ENCODE measurements at regions not wholly inside any gene's neighbourhood (a gene's known extent, or its start where the extent isn't known, plus 50 kb on each side); places are given as distances from the start of the nearest gene placed in this dataset.

DNA sequence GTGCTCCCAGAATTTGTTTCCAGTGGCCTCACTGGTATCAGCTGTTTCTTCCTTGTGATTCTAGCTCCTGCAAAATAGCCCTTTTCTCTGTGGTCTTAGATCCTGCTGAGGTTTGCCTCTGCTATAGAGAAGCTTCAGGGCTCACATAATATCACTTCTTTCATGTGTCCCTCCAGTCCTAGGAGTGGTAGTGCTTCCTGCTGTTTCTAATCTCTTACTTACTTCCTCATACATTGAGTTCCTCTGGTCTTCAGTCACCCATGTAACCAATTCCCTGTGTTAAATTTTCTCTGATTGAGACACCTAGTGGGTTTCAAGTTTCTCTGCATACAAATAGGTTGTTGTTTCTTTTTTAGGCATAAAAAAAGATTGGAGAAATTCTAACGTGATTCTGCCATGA, 1567.9 kb downstream of the ARAP2 start:
- no peaks in the 10 kb centered on the region for H3K9me3 ChIP-seq (ENCODE audit: control insufficient read depth, low read length)
- peaks cover 5% of the 10 kb centered on the region for H3K4me1 ChIP-seq (ENCODE audit: control insufficient read depth, insufficient read depth, low read length, poor library complexity, severe bottlenecking)
- no peak overlapping the region for H3K4me3 ChIP-seq (ENCODE audit: extremely low read depth, insufficient read depth, low read length, poor library complexity, severe bottlenecking)
- H3K36me3 ChIP-seq (ENCODE audit: control insufficient read depth, insufficient read depth, low read length), result no peaks in the 10 kb centered on the region
- H3K27ac ChIP-seq (ENCODE audit: low read depth, low read length, severe bottlenecking), result no peak overlapping the region
- no CpG with 5 or more reads among the region's 1 CpG for WGBS, 2 experiments (ENCODE audit: insufficient coverage in 2 of 2)

DNA sequence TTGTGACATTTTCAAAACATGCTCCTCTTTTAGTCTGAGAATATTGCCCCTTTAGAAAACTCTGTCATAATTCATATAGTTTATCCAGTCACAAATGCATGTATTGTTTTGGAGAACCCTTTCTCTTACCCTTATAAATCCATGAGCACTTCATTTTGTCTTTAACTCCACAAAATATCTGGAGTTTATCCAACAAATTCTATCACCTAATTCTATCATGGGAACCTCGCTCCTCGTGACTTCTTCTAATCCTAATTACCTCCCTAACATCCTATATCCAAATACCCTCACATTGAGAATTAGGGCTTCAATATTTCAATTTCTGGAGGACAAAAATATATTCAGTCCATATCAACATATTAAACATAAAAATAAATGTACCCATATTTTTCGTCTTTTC, 1565.9 kb downstream of the ARAP2 start:
- Histone ChIP-seq H3K27ac (ENCODE audit: low read depth, low read length, severe bottlenecking) (no peak overlapping the region), H3K9me3 (ENCODE audit: control insufficient read depth, low read length) (no peaks in the 10 kb centered on the region), H3K36me3 (ENCODE audit: control insufficient read depth, insufficient read depth, low read length) (no peaks in the 10 kb centered on the region), H3K4me1 (ENCODE audit: control insufficient read depth, insufficient read depth, low read length, poor library complexity, severe bottlenecking) (peaks cover 5% of the 10 kb centered on the region), H3K4me3 (ENCODE audit: extremely low read depth, insufficient read depth, low read length, poor library complexity, severe bottlenecking) (no peak overlapping the region)
- 100% methylated on average over 2 of the region's 3 CpGs for WGBS, 2 experiments (ENCODE audit: insufficient coverage in 2 of 2)

DNA sequence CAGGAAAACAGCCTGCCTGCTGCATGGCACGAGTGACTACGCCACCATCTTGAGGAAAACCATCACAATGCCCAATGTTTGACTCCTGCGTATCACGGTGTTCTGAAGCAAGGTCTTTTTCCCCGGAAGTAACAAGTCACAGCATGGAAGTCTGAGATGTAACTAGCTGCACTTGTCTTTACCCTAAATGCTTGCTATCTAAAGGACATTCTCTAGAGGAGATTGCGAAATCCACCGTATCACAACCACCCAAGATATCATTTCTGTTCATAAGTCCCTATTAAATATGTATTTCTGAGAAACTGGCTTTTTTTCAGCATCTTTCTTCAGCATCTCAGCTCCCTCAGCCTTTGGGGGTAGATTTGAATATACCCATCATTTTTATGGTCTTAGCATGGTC, 1565.1 kb downstream of the ARAP2 start:
- H3K4me3 ChIP-seq (ENCODE audit: extremely low read depth, insufficient read depth, low read length, poor library complexity, severe bottlenecking), result no peak overlapping the region
- WGBS, 2 experiments (ENCODE audit: insufficient coverage in 2 of 2), result 86 to 91% methylated on average over 4 to 5 of the region's 7 CpGs

DNA sequence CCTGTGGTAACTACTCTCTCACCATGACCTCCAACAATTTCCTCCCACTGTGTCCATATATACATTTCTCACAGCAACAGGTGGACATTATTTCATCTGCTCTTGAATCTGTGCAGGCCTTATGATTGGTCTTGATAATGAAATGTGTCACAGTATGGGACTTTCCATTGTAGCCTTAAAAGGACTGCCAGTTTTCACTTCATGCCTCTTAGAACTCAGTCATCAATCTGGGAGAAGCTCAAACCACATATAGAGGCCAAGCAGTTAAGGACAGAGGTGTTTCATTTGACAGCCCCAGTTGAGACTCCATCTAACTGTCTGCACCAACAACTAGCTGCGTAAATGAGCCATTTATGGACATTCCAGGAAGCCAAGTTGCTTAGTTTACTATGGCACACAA, 1534.8 kb downstream of the ARAP2 start:
- H3K4me1 ChIP-seq (ENCODE audit: control insufficient read depth, insufficient read depth, low read length, poor library complexity, severe bottlenecking), result no peaks in the 10 kb centered on the region
- H3K9me3 ChIP-seq (ENCODE audit: control insufficient read depth, low read length), result peaks cover 6% of the 10 kb centered on the region
- no peak overlapping the region for H3K4me3 ChIP-seq (ENCODE audit: extremely low read depth, insufficient read depth, low read length, poor library complexity, severe bottlenecking)
- no peak overlapping the region for H3K27ac ChIP-seq (ENCODE audit: low read depth, low read length, severe bottlenecking)
- H3K36me3 ChIP-seq (ENCODE audit: control insufficient read depth, insufficient read depth, low read length), result no peaks in the 10 kb centered on the region
- 100% methylated on average over 1 of the region's 1 CpG; no CpG with 5 or more reads in 1 of the 2 experiments for WGBS, 2 experiments (ENCODE audit: insufficient coverage in 2 of 2)

More for the DNA sequence above, 1565.1 kb downstream of the ARAP2 start:
- H3K9me3 ChIP-seq (ENCODE audit: control insufficient read depth, low read length), result no peaks in the 10 kb centered on the region
- H3K36me3 ChIP-seq (ENCODE audit: control insufficient read depth, insufficient read depth, low read length), result no peaks in the 10 kb centered on the region
- H3K27ac ChIP-seq (ENCODE audit: low read depth, low read length, severe bottlenecking), result no peak overlapping the region
- H3K4me1 ChIP-seq (ENCODE audit: control insufficient read depth, insufficient read depth, low read length, poor library complexity, severe bottlenecking), result peaks cover 5% of the 10 kb centered on the region

DNA sequence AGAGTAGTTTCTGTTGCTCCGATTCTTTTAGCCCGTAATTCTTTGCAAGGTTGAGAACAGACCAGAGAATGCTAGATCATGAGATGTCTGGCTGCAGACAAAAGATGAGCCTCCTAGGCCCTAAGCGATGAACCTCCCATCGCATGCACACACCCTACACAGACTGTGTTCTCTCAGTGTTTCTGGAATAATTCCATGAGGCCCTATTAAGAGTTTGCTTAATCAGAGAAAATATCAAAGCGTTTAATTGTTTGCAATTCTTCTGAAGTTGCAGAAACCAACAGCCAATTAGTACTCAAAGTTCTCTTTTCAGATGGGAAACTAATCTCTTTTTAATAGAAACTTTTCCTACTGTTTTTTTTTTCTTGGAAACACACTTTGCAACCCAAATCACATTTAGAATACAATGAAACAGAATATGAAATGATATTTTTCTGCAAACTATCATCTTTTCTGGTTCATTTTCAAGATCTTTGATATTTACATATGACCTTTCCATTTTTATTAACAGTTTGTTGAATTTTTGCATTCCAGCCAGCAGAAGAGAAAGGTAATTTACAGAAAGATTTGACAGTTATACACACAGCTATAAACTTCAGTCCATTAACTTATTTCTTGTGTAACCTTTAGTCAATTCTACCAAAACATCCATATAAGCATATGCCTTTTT, 1525.6 kb downstream of the ARAP2 start:
- Histone ChIP-seq H3K36me3 (ENCODE audit: control insufficient read depth, insufficient read depth, low read length) (no peaks in the 10 kb centered on the region), H3K4me1 (ENCODE audit: control insufficient read depth, insufficient read depth, low read length, poor library complexity, severe bottlenecking) (peaks cover 1% of the 10 kb centered on the region), H3K9me3 (ENCODE audit: control insufficient read depth, low read length) (no peaks in the 10 kb centered on the region), H3K27ac (ENCODE audit: low read depth, low read length, severe bottlenecking) (no peak overlapping the region), H3K4me3 (ENCODE audit: extremely low read depth, insufficient read depth, low read length, poor library complexity, severe bottlenecking) (no peak overlapping the region)
- WGBS, 2 experiments (ENCODE audit: insufficient coverage in 2 of 2), result 80% methylated on average over 1 of the region's 5 CpGs; no CpG with 5 or more reads in 1 of the 2 experiments

DNA sequence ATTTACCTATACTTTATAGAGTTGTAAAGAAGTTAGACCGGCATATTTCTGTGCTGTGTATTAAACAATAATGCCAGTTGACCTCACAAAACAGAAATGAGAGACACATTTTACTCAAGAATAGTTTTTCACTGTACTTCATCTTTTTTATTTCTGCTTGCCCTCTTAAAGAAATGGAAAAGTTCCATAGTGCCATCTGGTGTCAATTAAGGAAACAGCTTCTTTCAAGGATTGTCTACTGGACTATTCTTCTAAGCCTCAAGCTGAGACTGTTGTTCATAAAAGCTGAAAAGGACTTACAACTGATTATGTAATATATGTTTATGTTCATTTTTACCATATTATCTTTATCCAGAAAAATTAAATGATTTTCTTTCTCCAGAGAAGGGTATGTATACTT, 1523.7 kb downstream of the ARAP2 start:
- H3K4me3 ChIP-seq (ENCODE audit: extremely low read depth, insufficient read depth, low read length, poor library complexity, severe bottlenecking), result no peak overlapping the region
- no CpG with 5 or more reads among the region's 1 CpG for WGBS, 2 experiments (ENCODE audit: insufficient coverage in 2 of 2)

DNA sequence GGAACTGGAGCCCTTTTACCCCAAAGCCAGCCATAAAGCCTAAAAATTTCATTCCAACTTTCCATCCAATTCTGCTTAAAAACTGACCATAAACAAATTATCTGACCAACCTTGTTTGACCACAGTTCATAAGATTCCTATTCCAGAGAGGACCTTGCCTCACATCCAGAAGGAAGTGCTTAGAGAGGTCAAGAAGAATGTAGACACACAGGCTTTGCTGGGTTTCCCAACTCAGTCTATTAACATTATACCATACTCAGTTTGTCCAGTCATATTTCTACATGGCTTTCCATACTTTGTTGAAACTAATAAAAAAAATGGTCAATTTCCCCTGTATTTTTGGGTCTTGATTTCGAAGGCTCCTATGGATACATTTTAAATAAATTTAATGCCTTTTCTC, 1522.5 kb downstream of the ARAP2 start:
- H3K27ac ChIP-seq (ENCODE audit: low read depth, low read length, severe bottlenecking), result no peak overlapping the region
- peaks cover 5% of the 10 kb centered on the region for H3K4me1 ChIP-seq (ENCODE audit: control insufficient read depth, insufficient read depth, low read length, poor library complexity, severe bottlenecking)
- no peak overlapping the region for H3K4me3 ChIP-seq (ENCODE audit: extremely low read depth, insufficient read depth, low read length, poor library complexity, severe bottlenecking)
- WGBS, 2 experiments (ENCODE audit: insufficient coverage in 2 of 2), result 100% methylated on average over 1 of the region's 1 CpG; no CpG with 5 or more reads in 1 of the 2 experiments
- H3K36me3 ChIP-seq (ENCODE audit: control insufficient read depth, insufficient read depth, low read length), result no peaks in the 10 kb centered on the region
- H3K9me3 ChIP-seq (ENCODE audit: control insufficient read depth, low read length), result no peaks in the 10 kb centered on the region

More for the DNA sequence above, 1523.7 kb downstream of the ARAP2 start:
- Histone ChIP-seq H3K4me1 (ENCODE audit: control insufficient read depth, insufficient read depth, low read length, poor library complexity, severe bottlenecking) (peaks cover 5% of the 10 kb centered on the region), H3K27ac (ENCODE audit: low read depth, low read length, severe bottlenecking) (no peak overlapping the region), H3K9me3 (ENCODE audit: control insufficient read depth, low read length) (no peaks in the 10 kb centered on the region), H3K36me3 (ENCODE audit: control insufficient read depth, insufficient read depth, low read length) (no peaks in the 10 kb centered on the region)

DNA sequence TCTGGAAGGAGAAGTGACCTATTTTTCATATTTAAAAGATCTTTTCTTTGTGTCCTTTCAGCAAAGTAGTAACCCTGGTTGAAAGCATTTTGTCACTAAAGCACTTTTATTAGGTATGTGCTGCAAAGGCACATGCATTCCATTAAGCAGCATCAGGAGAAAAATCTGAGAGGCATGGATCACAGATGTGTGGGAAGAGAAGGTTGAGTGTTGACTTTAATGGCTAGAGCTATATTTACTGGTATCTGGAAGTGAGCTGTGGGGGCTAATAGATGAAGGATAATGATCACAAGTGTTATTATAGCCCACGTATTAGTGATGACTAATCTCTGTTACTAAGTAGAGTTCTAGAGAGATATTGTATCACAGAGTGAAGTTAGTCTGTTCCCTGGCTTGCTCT, 1520.7 kb downstream of the ARAP2 start:
- Histone ChIP-seq H3K9me3 (ENCODE audit: control insufficient read depth, low read length) (no peaks in the 10 kb centered on the region), H3K27ac (ENCODE audit: low read depth, low read length, severe bottlenecking) (no peak overlapping the region), H3K4me1 (ENCODE audit: control insufficient read depth, insufficient read depth, low read length, poor library complexity, severe bottlenecking) (peaks cover 5% of the 10 kb centered on the region), H3K4me3 (ENCODE audit: extremely low read depth, insufficient read depth, low read length, poor library complexity, severe bottlenecking) (no peak overlapping the region), H3K36me3 (ENCODE audit: control insufficient read depth, insufficient read depth, low read length) (no peaks in the 10 kb centered on the region)
- WGBS, 2 experiments (ENCODE audit: insufficient coverage in 2 of 2), result no CpG with 5 or more reads among the region's 1 CpG

DNA sequence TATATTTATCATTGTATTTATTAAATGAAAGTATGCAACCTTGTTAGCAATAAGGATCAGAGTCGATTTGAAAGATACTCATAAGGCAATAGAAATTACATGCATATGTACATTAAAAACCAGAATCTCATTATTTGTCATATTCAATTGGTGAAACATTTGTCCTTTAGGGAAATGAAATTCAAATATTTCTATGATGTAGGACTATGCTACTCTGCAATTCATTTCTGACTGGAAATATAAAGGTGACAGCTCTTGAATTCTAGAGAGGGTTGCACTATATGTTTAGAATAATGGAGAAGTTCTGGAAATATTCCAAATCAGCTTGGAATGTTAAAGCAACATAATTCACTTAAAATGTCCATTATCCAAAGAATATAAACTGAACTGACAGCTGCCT, 1519.8 kb downstream of the ARAP2 start:
- H3K36me3 ChIP-seq (ENCODE audit: control insufficient read depth, insufficient read depth, low read length), result no peaks in the 10 kb centered on the region
- no peaks in the 10 kb centered on the region for H3K9me3 ChIP-seq (ENCODE audit: control insufficient read depth, low read length)
- no peak overlapping the region for H3K27ac ChIP-seq (ENCODE audit: low read depth, low read length, severe bottlenecking)
- no CpG with 5 or more reads among the region's 1 CpG for WGBS, 2 experiments (ENCODE audit: insufficient coverage in 2 of 2)
- H3K4me3 ChIP-seq (ENCODE audit: extremely low read depth, insufficient read depth, low read length, poor library complexity, severe bottlenecking), result no peak overlapping the region
- peaks cover 5% of the 10 kb centered on the region for H3K4me1 ChIP-seq (ENCODE audit: control insufficient read depth, insufficient read depth, low read length, poor library complexity, severe bottlenecking)

DNA sequence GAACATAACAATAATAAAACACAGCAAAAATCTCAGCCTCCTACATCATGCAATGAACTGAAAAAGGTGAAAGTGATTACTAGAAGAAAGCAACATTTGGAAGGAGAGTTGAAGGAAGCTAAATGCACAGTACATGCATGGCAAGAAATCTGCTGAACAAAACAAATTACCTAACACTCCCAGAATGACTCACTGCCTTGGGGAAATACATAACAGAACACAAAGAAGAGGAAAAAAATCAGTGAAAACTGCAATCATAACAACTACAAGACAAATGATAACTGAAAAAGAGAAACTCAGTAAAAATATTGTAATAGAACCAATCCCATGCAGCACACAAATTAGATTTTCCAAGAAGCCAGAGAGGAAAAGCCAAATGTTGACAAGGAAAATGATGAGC, 1513.2 kb downstream of the ARAP2 start:
- H3K9me3 ChIP-seq (ENCODE audit: control insufficient read depth, low read length), result no peaks in the 10 kb centered on the region
- no peak overlapping the region for H3K27ac ChIP-seq (ENCODE audit: low read depth, low read length, severe bottlenecking)
- no peak overlapping the region for H3K4me3 ChIP-seq (ENCODE audit: extremely low read depth, insufficient read depth, low read length, poor library complexity, severe bottlenecking)
- peaks cover 6% of the 10 kb centered on the region for H3K4me1 ChIP-seq (ENCODE audit: control insufficient read depth, insufficient read depth, low read length, poor library complexity, severe bottlenecking)
- H3K36me3 ChIP-seq (ENCODE audit: control insufficient read depth, insufficient read depth, low read length), result no peaks in the 10 kb centered on the region

DNA sequence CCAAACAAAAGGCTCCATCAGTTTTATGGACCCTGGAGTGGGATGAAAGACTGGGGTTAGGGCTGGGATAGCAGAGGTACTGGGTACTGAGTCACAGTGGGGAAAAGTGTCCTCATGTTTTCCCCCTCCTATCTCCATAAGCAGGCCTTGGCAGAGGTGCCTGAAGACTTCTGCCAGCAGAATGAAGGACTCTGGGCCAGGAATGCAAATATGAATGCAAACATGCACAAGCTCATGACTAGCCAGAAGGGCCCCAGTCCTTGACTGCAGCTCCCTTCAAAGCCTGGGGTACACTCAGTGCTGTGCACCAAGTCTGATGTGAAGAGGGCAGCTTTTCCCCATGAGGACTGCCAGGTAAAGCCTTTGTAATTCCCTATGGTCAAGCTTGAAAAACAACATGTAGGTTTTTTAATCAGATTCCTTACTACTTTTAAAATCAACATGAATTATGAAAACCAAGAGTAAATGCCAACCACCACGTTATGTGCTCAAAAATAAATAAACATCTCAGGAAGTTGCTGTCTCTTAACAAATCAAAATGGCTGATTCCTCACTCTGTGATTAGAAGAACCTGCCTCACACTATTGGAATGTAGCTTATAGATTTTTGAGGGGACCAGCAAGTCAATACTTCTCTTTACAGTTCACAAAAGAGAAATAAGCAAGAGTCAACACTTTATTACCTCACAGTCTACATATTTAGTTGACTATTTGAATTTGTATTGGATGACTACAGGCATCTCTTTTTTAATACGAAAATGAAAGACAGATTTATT, 1512.0 kb downstream of the ARAP2 start:
- Histone ChIP-seq H3K4me3 (ENCODE audit: extremely low read depth, insufficient read depth, low read length, poor library complexity, severe bottlenecking) (no peak overlapping the region), H3K4me1 (ENCODE audit: control insufficient read depth, insufficient read depth, low read length, poor library complexity, severe bottlenecking) (peaks cover 6% of the 10 kb centered on the region), H3K9me3 (ENCODE audit: control insufficient read depth, low read length) (no peaks in the 10 kb centered on the region), H3K36me3 (ENCODE audit: control insufficient read depth, insufficient read depth, low read length) (no peaks in the 10 kb centered on the region), H3K27ac (ENCODE audit: low read depth, low read length, severe bottlenecking) (no peak overlapping the region)
- no CpG with 5 or more reads among the region's 2 CpGs for WGBS, 2 experiments (ENCODE audit: insufficient coverage in 2 of 2)

Measured in mesodermal cell (in vitro differentiated cells).